HepG2 (cell line): ENCODE measurements at regions not wholly inside any gene's neighbourhood (a gene's known extent, or its start where the extent isn't known, plus 50 kb on each side); places are given as distances from the start of the nearest gene placed in this dataset.
"Not testable (repeated sequence)": the region's sequence is repeated elsewhere in the genome, so short reads cannot be mapped to it uniquely, and the experiment has no call there.

Experiments
- HDAC6 ChIP-seq: fragments of 200-600 bp; sonication (generic); IDR thresholded peaks from 2 replicates; pipeline ENCODE4 v1.7.0; 2017; ENCODE audit warnings: mild to moderate bottlenecking, antibody characterized with exemption, low read length, low read depth
- SRSF9 ChIP-seq: fragments of 200-400 bp; formaldehyde crosslinking; IDR thresholded peaks from 2 replicates; pipeline ENCODE4 v1.6.1; 2018; ENCODE audit warnings: borderline replicate concordance, mild to moderate bottlenecking, low read depth, low read length; ENCODE audit not compliant: insufficient read depth, poor library complexity, severe bottlenecking
- ZNF280B ChIP-seq: sonication (generic); formaldehyde crosslinking; IDR thresholded peaks from 2 replicates; pipeline ENCODE4 v1.5.0; 2020; ENCODE audit warnings: missing genetic modification reagents, mild to moderate bottlenecking, borderline replicate concordance

GRCh38 chr13:111679645-111680044 is 359.2 kb downstream of the TEX29 start:
- not testable (repeated sequence) for TF ChIP-seq SRSF9; HDAC6; ZNF280B (CRISPR knock-in tag)
